ENCODE measurements at regions not wholly inside any gene's neighbourhood (a gene's known extent, or its start where the extent isn't known, plus 50 kb on each side); places are given as distances from the start of the nearest gene placed in this dataset.

DNA sequence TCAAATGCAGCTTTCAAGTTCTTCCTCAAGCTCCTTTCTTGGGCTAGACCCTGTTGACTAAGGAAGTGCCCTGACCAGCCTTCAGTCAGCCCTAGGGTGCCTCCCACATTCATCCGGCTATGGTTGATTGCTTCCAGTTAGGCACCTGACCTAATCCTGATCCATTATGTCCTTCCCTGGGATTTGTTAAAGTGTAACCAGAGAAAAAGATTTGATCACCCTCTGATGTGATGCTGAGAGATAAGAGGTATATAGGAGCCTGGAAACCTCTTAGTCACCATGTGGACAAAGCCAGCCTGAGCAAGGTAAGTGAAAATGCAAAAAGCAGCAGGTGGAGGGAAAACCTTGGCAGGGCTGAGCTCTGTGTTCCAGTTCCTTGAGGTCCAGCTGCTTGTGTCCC lies 178.8 kb upstream of the ERCC6L2 start:
- Mint-ChIP-seq H3K27ac (no peak overlapping the region), H3K36me3 (ENCODE audit: insufficient read depth in 1 of 3, low read depth in 3 of 3) (peaks cover 3 to 20% (median 3%) of the 10 kb centered on the region in 3 experiments; a peak in 4 of 7 replicates), H3K9me3 (peaks cover 7 to 8% of the 10 kb centered on the region in 2 experiments), H3K4me3 (no peak overlapping the region), H3K4me1 (peaks cover 5 to 6% of the 10 kb centered on the region in 2 experiments; a peak in 3 of 4 replicates), H3K27me3 (ENCODE audit: low read depth) (peaks cover 18% of the 10 kb centered on the region)
- H3T11ph ChIP-seq (ENCODE audit: low read length) = no peak overlapping the region
- H2BK12ac ChIP-seq (ENCODE audit: insufficient read length, low read depth, low read length) = no peak overlapping the region
- H3K79me2 ChIP-seq (ENCODE audit: insufficient read depth, low read length) = no peaks in the 10 kb centered on the region
- no peak for DNase-seq
- H3K56ac ChIP-seq (ENCODE audit: insufficient read length, low read depth, low read length) = no peak overlapping the region
- no peak overlapping the region for H2BK20ac ChIP-seq (ENCODE audit: low read depth, low read length, poor library complexity, severe bottlenecking)
- no peaks in the 10 kb centered on the region for H3K79me1 ChIP-seq (ENCODE audit: insufficient read depth, low read depth, low read length, poor library complexity, severe bottlenecking)
- H2BK5ac ChIP-seq (ENCODE audit: insufficient read length, low read length) = no peak overlapping the region
- H4K8ac ChIP-seq (replicated peaks; ENCODE audit: insufficient read length, low read depth, low read length) = no peak overlapping the region
- no peaks in the 10 kb centered on the region for H3K27me3 ChIP-seq (ENCODE audit: insufficient read depth, low read length)
- no peak overlapping the region for H3K4ac ChIP-seq (ENCODE audit: low read depth, low read length)
- no peaks in the 10 kb centered on the region for H3K23me2 ChIP-seq (ENCODE audit: insufficient read length, low read depth, low read length, poor library complexity, severe bottlenecking)
- H3K4me1 ChIP-seq (ENCODE audit: insufficient read depth, low read length) = no peaks in the 10 kb centered on the region
- WGBS (ENCODE audit: extremely low coverage, insufficient read length, low lambda C conversion rate) = no CpG with 5 or more reads among the region's 1 CpG
- no peak overlapping the region for H2BK120ac ChIP-seq (ENCODE audit: low read depth, low read length, poor library complexity, severe bottlenecking)
- no peak overlapping the region for H2AFZ ChIP-seq (ENCODE audit: low read length)
- no peak overlapping the region for H3K23ac ChIP-seq (ENCODE audit: insufficient read length, low read depth, low read length)
- no peak overlapping the region for H3K4me2 ChIP-seq (ENCODE audit: insufficient read depth, insufficient read length, low read length)
- H3K18ac ChIP-seq (ENCODE audit: insufficient read length, low read depth, low read length) = no peak overlapping the region
- H2AK5ac ChIP-seq (ENCODE audit: insufficient read length, low read length) = peak overlapping the region; percentile 50
- H3K27ac ChIP-seq (ENCODE audit: insufficient read length, low read depth, low read length) = no peak overlapping the region
- H4K91ac ChIP-seq (ENCODE audit: insufficient read length, low read depth, low read length) = no peak overlapping the region
- H2BK15ac ChIP-seq (ENCODE audit: low read depth, low read length) = no peak overlapping the region
- TF ChIP-seq, protein P1, sequence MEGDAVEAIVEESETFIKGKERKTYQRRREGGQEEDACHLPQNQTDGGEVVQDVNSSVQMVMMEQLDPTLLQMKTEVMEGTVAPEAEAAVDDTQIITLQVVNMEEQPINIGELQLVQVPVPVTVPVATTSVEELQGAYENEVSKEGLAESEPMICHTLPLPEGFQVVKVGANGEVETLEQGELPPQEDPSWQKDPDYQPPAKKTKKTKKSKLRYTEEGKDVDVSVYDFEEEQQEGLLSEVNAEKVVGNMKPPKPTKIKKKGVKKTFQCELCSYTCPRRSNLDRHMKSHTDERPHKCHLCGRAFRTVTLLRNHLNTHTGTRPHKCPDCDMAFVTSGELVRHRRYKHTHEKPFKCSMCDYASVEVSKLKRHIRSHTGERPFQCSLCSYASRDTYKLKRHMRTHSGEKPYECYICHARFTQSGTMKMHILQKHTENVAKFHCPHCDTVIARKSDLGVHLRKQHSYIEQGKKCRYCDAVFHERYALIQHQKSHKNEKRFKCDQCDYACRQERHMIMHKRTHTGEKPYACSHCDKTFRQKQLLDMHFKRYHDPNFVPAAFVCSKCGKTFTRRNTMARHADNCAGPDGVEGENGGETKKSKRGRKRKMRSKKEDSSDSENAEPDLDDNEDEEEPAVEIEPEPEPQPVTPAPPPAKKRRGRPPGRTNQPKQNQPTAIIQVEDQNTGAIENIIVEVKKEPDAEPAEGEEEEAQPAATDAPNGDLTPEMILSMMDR (conservative IDR thresholded peaks at IDR 0.05) = no peak
- H4K20me1 ChIP-seq (ENCODE audit: control insufficient read depth, insufficient read depth, insufficient read length) = no peaks in the 10 kb centered on the region
- H4K5ac ChIP-seq (ENCODE audit: insufficient read length, low read depth, low read length) = no peak overlapping the region
- H3K9ac ChIP-seq (ENCODE audit: extremely low read depth, insufficient read length, low read length) = no peak overlapping the region
- H3K14ac ChIP-seq (ENCODE audit: insufficient read depth, low read length) = no peak overlapping the region
- no peaks in the 10 kb centered on the region for H3K9me3 ChIP-seq (ENCODE audit: control insufficient read depth, low read depth, low read length)

Measured in H9 (cell line).